IPS DF 4.7 (cell line): ENCODE measurements at regions not wholly inside any gene's neighbourhood (a gene's known extent, or its start where the extent isn't known, plus 50 kb on each side); places are given as distances from the start of the nearest gene placed in this dataset.

ENCODE experiments used
- DNase-seq: peaks from one replicate; pipeline ENCODE4 v3.0.0-alpha.2; 2013; ENCODE audit warnings: low spot score; ENCODE audit errors: extremely low read depth

DNA sequence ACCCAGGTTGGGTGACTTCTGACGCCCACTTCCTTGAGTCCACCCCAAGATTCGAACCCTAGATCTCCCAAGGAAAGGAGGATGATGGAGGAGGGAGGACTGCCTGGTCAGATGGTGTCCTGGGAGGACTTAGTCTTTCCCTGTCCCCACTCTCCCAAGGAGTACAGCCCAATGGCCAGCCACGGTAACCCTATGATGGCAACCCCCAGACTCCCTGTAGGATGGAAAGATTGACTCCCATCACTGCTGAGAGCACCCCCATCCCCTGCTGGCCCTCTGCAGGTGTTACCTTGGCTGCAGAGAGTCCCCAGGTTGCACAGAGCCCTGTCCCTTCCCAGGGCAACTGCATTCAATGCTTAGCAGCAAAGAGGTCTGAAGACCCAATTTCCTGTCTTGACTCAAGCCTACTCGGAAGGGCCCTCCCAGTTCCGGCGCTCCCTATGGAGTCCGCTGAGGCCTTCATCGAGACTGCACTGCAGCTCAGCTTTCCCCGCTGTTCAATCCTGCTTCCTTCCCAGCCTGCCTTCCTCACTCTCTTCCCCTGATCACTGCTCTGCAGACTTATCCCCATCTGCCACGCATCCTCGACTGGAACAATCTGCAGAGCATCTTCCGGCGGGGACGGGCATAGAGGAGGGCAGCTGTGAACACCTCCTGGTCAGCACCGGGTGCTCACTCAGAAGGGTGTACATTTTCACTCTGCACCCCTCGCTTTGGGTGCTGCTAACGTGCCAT is 50.8 kb upstream of the OCM2 start:
- DNase-seq = no peak

DNA sequence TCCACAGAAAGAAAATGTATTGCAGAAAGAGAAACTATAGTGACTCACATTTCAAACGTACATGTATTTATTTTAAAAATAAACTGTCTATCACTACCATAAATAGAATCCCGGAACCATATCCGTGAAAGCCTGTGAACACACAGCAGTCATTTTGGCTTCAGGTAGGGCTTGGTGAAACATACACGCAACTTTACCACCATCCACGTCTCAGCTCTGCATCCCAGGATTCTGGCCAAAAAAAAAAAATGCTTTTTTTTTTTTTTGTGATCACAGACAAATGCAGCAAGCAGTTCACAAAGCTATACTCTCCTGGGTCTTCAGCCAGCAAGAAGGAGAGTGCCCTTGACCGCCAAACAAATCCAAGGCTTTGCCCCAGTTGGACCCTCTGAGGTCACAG is 56.8 kb upstream of the OCM2 start:
- DNase-seq = no peak

DNA sequence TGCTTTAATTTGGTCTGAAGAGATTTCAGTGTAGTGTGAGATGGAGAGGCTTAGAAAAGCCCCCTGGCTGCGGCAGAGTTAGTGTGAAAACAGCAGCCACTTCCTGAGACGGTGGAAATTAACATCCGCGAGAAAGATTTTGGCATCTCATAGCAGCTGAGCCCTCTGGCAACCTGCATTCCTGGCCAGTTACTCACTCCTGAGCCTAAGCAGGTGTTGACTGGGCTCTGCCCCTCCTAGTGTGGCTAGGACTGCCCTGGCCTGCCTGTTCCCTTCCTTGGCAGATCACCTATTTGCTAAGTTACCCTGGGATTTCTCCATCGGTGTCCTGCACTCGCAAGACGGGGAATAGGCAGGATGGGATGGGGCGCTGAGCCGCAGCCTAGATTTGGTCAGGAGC is 57.6 kb upstream of the LMTK2 start:
- peak; percentile 51 for DNase-seq

DNA sequence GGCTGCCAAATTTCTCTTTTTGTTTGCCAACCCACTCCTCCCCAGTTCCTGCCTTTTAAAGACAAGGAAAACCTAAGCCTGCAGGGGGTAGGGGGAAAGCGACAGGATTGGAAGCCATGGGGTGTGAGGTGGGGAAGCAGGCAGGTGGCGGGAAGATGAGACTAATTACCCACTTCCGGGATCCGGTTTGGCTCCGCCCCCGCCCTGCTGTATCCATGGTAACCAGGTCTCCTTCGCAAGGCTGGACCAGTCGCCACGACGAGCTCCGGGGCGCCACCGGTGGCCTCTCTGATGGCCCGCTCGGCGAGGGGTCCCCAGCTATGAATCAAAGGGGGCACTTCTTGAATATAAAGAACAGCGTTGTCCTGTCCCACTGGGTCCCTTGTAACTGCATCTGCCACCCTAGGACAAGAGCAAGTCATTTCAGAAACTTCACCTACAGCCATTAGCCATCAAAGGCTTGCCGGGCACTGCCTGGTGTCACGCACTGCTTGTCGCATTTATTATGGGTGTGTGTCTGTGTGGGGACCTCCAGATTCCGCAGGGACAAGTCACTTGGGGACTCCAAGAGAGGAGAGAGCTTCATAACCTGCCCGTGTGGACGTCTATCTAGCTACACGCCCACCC is 55.4 kb upstream of the LMTK2 start:
- peak; percentile 88 for DNase-seq

DNA sequence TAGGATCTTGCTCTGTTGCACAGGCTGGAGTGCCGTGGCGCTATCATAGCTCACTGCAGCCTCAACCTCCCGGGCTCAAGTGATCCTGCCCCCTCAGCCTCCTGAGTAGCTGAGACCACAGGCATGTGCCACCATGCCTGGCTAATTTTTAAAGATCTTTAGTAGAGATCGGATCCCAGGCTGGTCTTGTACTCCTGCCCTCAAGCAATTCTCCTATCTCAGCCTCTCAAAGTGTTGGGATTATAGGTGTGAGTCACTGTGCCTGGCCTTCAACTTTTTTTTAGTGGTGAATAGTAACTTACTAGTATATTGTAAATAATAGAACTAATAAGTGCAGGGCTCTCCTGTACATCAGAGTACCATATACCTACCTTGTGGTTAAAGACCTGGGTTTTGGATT is 52.1 kb upstream of the LMTK2 start:
- no peak for DNase-seq

DNA sequence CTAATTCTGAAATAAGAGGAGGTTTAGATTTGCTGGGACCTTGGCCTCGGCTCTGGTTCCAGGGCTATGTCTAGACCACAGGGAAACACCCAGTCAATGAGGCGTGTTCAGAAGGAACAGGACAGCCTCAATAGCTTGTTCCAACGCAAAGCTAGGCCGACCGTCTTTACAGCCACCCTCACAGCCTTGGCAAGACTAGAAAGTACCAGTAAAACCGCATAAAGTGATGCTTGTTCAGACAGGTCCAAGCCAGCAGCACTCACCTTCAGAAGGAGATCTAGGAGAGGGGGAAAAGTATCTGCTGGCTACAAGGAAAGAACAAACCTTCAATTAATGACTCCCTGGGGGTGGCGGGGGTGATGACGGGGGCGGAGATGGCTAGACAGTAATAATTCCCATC is 50.1 kb upstream of the LMTK2 start:
- no peak for DNase-seq
